ENCODE measurements at regions not wholly inside any gene's neighbourhood (a gene's known extent, or its start where the extent isn't known, plus 50 kb on each side); places are given as distances from the start of the nearest gene placed in this dataset.

- TF ChIP-seq, protein P1, sequence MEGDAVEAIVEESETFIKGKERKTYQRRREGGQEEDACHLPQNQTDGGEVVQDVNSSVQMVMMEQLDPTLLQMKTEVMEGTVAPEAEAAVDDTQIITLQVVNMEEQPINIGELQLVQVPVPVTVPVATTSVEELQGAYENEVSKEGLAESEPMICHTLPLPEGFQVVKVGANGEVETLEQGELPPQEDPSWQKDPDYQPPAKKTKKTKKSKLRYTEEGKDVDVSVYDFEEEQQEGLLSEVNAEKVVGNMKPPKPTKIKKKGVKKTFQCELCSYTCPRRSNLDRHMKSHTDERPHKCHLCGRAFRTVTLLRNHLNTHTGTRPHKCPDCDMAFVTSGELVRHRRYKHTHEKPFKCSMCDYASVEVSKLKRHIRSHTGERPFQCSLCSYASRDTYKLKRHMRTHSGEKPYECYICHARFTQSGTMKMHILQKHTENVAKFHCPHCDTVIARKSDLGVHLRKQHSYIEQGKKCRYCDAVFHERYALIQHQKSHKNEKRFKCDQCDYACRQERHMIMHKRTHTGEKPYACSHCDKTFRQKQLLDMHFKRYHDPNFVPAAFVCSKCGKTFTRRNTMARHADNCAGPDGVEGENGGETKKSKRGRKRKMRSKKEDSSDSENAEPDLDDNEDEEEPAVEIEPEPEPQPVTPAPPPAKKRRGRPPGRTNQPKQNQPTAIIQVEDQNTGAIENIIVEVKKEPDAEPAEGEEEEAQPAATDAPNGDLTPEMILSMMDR (IDR thresholded peaks at IDR 0.05 in 4 of 5, conservative IDR thresholded peaks at IDR 0.05 in 1 of 5) = no peak
- TF ChIP-seq POLR2A (IDR thresholded peaks at IDR 0.05) = no peak
Observed at GRCh38 chr18:43882358-43883055, 605.2 kb upstream of the SYT4 start.
